Esophagus squamous epithelium (tissue), 4 donors: ENCODE measurements at regions not wholly inside any gene's neighbourhood (a gene's known extent, or its start where the extent isn't known, plus 50 kb on each side); places are given as distances from the start of the nearest gene placed in this dataset.

Source experiments
- CTCF ChIP-seq, 6 experiments: fragments of 450-650 bp in 4 of 6; fragments of 200-600 bp in 2 of 6; sonication (generic) in 2 of 6; IDR thresholded peaks; one replicate each; pipeline ENCODE4 v1.5.1; 2016 to 2019; ENCODE audit warnings: antibody characterized with exemption in 6 of 6, mild to moderate bottlenecking in 4 of 6, moderate library complexity in 4 of 6
- POLR2A ChIP-seq, 4 donors: fragments of 450-650 bp; IDR thresholded peaks; one replicate each; pipeline ENCODE4 v1.6.1; 2017; ENCODE audit warnings: antibody characterized with exemption in 4 of 4, mild to moderate bottlenecking in 4 of 4, moderate library complexity in 3 of 4

GRCh38 chr3:124076235-124076634 is 84.3 kb upstream of the ROPN1 start:
- TF ChIP-seq CTCF (IDR thresholded peaks at IDR 0.05), result no peak
- no peak for TF ChIP-seq POLR2A (IDR thresholded peaks at IDR 0.05)
